ENCODE measurements at regions not wholly inside any gene's neighbourhood (a gene's known extent, or its start where the extent isn't known, plus 50 kb on each side); places are given as distances from the start of the nearest gene placed in this dataset.

DNA sequence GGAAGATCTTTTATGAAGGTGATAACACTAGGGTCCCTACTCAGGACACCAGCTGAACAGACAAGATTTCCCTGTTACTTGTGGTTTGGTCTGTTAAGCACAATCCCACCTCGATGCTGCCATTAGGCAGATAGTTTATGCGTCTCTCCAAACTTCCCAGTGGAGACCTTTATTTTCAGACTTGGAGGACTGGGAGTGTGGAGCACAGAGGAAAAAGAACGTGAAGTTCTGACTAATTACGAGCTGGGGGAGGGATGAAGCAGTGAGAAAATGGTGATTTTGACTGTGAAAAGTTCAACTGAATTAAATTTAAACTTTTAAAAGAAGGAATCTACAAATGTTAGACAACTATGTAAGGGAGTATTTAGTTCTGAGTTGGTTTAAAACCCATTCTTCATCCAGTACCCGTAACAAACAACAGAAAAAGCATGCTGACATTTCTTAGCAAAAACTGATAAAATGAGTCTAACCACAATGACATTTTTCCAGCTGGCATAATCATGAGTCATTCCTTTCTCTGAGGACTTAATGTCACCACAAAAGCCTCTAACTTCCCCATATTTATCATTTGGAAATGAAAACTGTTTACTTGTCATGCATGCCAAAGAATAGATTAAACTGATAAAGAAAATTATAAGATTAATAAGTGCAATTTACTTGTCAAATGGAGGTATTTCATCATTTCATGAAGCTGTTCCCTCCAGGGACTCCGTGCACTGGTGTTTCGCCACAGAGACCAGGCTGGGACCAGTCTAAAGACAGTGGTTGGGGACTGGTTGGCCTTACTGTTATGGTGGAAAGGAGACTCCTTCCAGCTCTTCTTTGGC is 113.3 kb upstream of the SSTR4 start (continued):
- TF ChIP-seq ZNF316 (IDR thresholded peaks at IDR 0.05) = peak; percentile 88
- TF ChIP-seq ILK (tag; IDR thresholded peaks at IDR 0.05; ENCODE audit: borderline replicate concordance, low read depth) = no peak
- peak; percentile 72; the same call in 1 of the 2 replicates for TF ChIP-seq BACH1 (tag; IDR thresholded peaks at IDR 0.05)
- TF ChIP-seq ZNF507 (tag; conservative IDR thresholded peaks at IDR 0.05) = no peak
- TF ChIP-seq, protein P1, sequence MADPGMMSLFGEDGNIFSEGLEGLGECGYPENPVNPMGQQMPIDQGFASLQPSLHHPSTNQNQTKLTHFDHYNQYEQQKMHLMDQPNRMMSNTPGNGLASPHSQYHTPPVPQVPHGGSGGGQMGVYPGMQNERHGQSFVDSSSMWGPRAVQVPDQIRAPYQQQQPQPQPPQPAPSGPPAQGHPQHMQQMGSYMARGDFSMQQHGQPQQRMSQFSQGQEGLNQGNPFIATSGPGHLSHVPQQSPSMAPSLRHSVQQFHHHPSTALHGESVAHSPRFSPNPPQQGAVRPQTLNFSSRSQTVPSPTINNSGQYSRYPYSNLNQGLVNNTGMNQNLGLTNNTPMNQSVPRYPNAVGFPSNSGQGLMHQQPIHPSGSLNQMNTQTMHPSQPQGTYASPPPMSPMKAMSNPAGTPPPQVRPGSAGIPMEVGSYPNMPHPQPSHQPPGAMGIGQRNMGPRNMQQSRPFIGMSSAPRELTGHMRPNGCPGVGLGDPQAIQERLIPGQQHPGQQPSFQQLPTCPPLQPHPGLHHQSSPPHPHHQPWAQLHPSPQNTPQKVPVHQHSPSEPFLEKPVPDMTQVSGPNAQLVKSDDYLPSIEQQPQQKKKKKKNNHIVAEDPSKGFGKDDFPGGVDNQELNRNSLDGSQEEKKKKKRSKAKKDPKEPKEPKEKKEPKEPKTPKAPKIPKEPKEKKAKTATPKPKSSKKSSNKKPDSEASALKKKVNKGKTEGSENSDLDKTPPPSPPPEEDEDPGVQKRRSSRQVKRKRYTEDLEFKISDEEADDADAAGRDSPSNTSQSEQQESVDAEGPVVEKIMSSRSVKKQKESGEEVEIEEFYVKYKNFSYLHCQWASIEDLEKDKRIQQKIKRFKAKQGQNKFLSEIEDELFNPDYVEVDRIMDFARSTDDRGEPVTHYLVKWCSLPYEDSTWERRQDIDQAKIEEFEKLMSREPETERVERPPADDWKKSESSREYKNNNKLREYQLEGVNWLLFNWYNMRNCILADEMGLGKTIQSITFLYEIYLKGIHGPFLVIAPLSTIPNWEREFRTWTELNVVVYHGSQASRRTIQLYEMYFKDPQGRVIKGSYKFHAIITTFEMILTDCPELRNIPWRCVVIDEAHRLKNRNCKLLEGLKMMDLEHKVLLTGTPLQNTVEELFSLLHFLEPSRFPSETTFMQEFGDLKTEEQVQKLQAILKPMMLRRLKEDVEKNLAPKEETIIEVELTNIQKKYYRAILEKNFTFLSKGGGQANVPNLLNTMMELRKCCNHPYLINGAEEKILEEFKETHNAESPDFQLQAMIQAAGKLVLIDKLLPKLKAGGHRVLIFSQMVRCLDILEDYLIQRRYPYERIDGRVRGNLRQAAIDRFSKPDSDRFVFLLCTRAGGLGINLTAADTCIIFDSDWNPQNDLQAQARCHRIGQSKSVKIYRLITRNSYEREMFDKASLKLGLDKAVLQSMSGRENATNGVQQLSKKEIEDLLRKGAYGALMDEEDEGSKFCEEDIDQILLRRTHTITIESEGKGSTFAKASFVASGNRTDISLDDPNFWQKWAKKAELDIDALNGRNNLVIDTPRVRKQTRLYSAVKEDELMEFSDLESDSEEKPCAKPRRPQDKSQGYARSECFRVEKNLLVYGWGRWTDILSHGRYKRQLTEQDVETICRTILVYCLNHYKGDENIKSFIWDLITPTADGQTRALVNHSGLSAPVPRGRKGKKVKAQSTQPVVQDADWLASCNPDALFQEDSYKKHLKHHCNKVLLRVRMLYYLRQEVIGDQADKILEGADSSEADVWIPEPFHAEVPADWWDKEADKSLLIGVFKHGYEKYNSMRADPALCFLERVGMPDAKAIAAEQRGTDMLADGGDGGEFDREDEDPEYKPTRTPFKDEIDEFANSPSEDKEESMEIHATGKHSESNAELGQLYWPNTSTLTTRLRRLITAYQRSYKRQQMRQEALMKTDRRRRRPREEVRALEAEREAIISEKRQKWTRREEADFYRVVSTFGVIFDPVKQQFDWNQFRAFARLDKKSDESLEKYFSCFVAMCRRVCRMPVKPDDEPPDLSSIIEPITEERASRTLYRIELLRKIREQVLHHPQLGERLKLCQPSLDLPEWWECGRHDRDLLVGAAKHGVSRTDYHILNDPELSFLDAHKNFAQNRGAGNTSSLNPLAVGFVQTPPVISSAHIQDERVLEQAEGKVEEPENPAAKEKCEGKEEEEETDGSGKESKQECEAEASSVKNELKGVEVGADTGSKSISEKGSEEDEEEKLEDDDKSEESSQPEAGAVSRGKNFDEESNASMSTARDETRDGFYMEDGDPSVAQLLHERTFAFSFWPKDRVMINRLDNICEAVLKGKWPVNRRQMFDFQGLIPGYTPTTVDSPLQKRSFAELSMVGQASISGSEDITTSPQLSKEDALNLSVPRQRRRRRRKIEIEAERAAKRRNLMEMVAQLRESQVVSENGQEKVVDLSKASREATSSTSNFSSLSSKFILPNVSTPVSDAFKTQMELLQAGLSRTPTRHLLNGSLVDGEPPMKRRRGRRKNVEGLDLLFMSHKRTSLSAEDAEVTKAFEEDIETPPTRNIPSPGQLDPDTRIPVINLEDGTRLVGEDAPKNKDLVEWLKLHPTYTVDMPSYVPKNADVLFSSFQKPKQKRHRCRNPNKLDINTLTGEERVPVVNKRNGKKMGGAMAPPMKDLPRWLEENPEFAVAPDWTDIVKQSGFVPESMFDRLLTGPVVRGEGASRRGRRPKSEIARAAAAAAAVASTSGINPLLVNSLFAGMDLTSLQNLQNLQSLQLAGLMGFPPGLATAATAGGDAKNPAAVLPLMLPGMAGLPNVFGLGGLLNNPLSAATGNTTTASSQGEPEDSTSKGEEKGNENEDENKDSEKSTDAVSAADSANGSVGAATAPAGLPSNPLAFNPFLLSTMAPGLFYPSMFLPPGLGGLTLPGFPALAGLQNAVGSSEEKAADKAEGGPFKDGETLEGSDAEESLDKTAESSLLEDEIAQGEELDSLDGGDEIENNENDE (IDR thresholded peaks at IDR 0.05; ENCODE audit: low read depth, low read length) = no peak
- TF ChIP-seq, protein P2, sequence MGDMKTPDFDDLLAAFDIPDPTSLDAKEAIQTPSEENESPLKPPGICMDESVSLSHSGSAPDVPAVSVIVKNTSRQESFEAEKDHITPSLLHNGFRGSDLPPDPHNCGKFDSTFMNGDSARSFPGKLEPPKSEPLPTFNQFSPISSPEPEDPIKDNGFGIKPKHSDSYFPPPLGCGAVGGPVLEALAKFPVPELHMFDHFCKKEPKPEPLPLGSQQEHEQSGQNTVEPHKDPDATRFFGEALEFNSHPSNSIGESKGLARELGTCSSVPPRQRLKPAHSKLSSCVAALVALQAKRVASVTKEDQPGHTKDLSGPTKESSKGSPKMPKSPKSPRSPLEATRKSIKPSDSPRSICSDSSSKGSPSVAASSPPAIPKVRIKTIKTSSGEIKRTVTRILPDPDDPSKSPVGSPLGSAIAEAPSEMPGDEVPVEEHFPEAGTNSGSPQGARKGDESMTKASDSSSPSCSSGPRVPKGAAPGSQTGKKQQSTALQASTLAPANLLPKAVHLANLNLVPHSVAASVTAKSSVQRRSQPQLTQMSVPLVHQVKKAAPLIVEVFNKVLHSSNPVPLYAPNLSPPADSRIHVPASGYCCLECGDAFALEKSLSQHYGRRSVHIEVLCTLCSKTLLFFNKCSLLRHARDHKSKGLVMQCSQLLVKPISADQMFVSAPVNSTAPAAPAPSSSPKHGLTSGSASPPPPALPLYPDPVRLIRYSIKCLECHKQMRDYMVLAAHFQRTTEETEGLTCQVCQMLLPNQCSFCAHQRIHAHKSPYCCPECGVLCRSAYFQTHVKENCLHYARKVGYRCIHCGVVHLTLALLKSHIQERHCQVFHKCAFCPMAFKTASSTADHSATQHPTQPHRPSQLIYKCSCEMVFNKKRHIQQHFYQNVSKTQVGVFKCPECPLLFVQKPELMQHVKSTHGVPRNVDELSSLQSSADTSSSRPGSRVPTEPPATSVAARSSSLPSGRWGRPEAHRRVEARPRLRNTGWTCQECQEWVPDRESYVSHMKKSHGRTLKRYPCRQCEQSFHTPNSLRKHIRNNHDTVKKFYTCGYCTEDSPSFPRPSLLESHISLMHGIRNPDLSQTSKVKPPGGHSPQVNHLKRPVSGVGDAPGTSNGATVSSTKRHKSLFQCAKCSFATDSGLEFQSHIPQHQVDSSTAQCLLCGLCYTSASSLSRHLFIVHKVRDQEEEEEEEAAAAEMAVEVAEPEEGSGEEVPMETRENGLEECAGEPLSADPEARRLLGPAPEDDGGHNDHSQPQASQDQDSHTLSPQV (IDR thresholded peaks at IDR 0.05) = peak; percentile 82; the same call in 1 of the 2 replicates
- TF ChIP-seq HNRNPLL (IDR thresholded peaks at IDR 0.05; ENCODE audit: low read depth, low read length, poor library complexity, severe bottlenecking) = no peak
- no peak for TF ChIP-seq NFIC (IDR thresholded peaks at IDR 0.05)
- TF ChIP-seq, protein P3, sequence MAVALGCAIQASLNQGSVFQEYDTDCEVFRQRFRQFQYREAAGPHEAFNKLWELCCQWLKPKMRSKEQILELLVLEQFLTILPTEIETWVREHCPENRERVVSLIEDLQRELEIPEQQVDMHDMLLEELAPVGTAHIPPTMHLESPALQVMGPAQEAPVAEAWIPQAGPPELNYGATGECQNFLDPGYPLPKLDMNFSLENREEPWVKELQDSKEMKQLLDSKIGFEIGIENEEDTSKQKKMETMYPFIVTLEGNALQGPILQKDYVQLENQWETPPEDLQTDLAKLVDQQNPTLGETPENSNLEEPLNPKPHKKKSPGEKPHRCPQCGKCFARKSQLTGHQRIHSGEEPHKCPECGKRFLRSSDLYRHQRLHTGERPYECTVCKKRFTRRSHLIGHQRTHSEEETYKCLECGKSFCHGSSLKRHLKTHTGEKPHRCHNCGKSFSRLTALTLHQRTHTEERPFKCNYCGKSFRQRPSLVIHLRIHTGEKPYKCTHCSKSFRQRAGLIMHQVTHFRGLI (CRISPR knock-in tag; IDR thresholded peaks at IDR 0.05) = no peak
- TF ChIP-seq GTF2A2 (tag; IDR thresholded peaks at IDR 0.05) = no peak

Measured in K562 (cell line).